OCI-LY1 (cell line): ENCODE measurements at regions not wholly inside any gene's neighbourhood (a gene's known extent, or its start where the extent isn't known, plus 50 kb on each side); places are given as distances from the start of the nearest gene placed in this dataset.
"Not testable (repeated sequence)": the region's sequence is repeated elsewhere in the genome, so short reads cannot be mapped to it uniquely, and the experiment has no call there.

Experiments used
- H2AFZ ChIP-seq: fragments of 200-600 bp; sonication (generic), shearing (Covaris generic); 2 replicates; pipeline ENCODE4 v1.6.0; 2014; ENCODE audit warnings: antibody characterized with exemption, mild to moderate bottlenecking, low read length
- H3F3A ChIP-seq: fragments of 200-600 bp; sonication (generic), shearing (Covaris generic); 2 replicates; pipeline ENCODE4 v1.6.0; 2014; ENCODE audit warnings: mild to moderate bottlenecking, antibody characterized with exemption, low read length, moderate library complexity; ENCODE audit not compliant: insufficient read depth
- H3K27ac ChIP-seq: fragments of 200-600 bp; sonication (generic); 2 replicates; pipeline ENCODE4 v1.5.1; 2014; ENCODE audit warnings: low read length, mixed run types, mild to moderate bottlenecking, low read depth; ENCODE audit not compliant: poor library complexity, severe bottlenecking
- H3K27me3 ChIP-seq: fragments of 200-600 bp; sonication (generic); 2 replicates; pipeline ENCODE4 v1.6.0; 2014; ENCODE audit warnings: antibody characterized with exemption, mild to moderate bottlenecking, low read length, moderate library complexity; ENCODE audit not compliant: insufficient read depth
- H3K36me3 ChIP-seq: fragments of 200-600 bp; sonication (generic); 2 replicates; pipeline ENCODE4 v1.6.1; 2014; ENCODE audit warnings: mild to moderate bottlenecking, antibody characterized with exemption, low read length, moderate library complexity, mixed read lengths; ENCODE audit not compliant: insufficient read depth
- H3K4me1 ChIP-seq: fragments of 200-600 bp; sonication (generic); 2 replicates; pipeline ENCODE4 v1.5.1; 2014; ENCODE audit warnings: mild to moderate bottlenecking, low read length, moderate library complexity; ENCODE audit not compliant: insufficient read depth, severe bottlenecking
- H3K4me2 ChIP-seq: fragments of 200-600 bp; sonication (generic), shearing (Covaris generic); 2 replicates; pipeline ENCODE4 v1.6.1; 2014; ENCODE audit warnings: low read length
- H3K4me3 ChIP-seq: fragments of 200-600 bp; sonication (generic); 2 replicates; pipeline ENCODE4 v1.5.1; 2014; ENCODE audit warnings: low read length, low read depth, mild to moderate bottlenecking, mixed read lengths; ENCODE audit not compliant: poor library complexity, severe bottlenecking
- H3K79me2 ChIP-seq: fragments of 200-600 bp; shearing (Covaris generic); 2 replicates; pipeline ENCODE4 v1.6.1; 2016; ENCODE audit warnings: mixed run types, low read length, mixed read lengths; ENCODE audit not compliant: insufficient read depth
- H3K9ac ChIP-seq: fragments of 200-600 bp; sonication (generic), shearing (Covaris generic); 2 replicates; pipeline ENCODE4 v1.6.1; 2014; ENCODE audit warnings: mild to moderate bottlenecking, low read length, mixed read lengths
- H3K9me2 ChIP-seq: fragments of 200-600 bp; sonication (generic), shearing (Covaris generic); 2 replicates; pipeline ENCODE4 v1.6.1; 2014; ENCODE audit warnings: low read depth, mild to moderate bottlenecking, low read length, mixed read lengths
- H3K9me3 ChIP-seq: fragments of 200-600 bp; shearing (Covaris generic); 2 replicates; pipeline ENCODE4 v1.6.1; 2014; ENCODE audit warnings: low read length, mixed read lengths
- H4K20me1 ChIP-seq: fragments of 200-600 bp; sonication (generic), shearing (Covaris generic); 2 replicates; pipeline ENCODE4 v1.6.0; 2016; ENCODE audit warnings: mild to moderate bottlenecking, low read length; ENCODE audit not compliant: insufficient read depth
- EZH2 ChIP-seq: fragments of 200-600 bp; sonication (generic), shearing (Covaris generic); IDR thresholded peaks from 2 replicates; pipeline ENCODE4 v1.8.0; 2017; ENCODE audit warnings: borderline replicate concordance, mixed run types, mild to moderate bottlenecking, antibody characterized with exemption, low read length, moderate library complexity, mixed read lengths
- TF ChIP-seq, protein P1 (sequence below): fragments of 200-600 bp; sonication (generic), shearing (Covaris generic); IDR thresholded peaks from 2 replicates; pipeline ENCODE4 v1.5.1; 2017; ENCODE audit warnings: mild to moderate bottlenecking, antibody characterized with exemption, low read length, moderate library complexity, mixed read lengths

DNA sequence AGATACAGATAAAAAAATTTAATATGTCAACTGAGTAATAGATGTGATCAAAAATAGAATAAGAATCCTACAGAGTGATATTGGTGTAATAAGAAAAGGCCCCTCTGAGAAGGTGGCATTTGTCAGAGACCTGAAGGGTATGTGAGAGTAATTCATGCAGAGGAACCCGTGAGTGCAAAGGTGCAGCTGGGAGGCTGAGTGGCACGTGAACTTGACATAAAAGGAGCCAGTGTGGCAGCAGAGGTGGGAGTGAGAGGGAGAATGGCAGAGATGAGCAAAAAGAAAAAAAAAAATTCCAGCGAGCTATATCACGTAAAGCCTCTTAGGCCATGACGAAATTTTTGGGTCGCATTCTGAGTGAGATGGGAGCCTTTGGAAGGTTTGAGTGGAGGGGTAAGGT lies 588.9 kb downstream of the KCTD12 start:
- no peaks in the 10 kb centered on the region for H3K9me2 ChIP-seq
- H4K20me1 ChIP-seq: no peaks in the 10 kb centered on the region
- no peak for TF ChIP-seq EZH2
- TF ChIP-seq, protein P1, sequence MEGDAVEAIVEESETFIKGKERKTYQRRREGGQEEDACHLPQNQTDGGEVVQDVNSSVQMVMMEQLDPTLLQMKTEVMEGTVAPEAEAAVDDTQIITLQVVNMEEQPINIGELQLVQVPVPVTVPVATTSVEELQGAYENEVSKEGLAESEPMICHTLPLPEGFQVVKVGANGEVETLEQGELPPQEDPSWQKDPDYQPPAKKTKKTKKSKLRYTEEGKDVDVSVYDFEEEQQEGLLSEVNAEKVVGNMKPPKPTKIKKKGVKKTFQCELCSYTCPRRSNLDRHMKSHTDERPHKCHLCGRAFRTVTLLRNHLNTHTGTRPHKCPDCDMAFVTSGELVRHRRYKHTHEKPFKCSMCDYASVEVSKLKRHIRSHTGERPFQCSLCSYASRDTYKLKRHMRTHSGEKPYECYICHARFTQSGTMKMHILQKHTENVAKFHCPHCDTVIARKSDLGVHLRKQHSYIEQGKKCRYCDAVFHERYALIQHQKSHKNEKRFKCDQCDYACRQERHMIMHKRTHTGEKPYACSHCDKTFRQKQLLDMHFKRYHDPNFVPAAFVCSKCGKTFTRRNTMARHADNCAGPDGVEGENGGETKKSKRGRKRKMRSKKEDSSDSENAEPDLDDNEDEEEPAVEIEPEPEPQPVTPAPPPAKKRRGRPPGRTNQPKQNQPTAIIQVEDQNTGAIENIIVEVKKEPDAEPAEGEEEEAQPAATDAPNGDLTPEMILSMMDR: no peak
- no peaks in the 10 kb centered on the region for H3F3A ChIP-seq
- no peak overlapping the region for H3K4me3 ChIP-seq
- no peaks in the 10 kb centered on the region for H3K79me2 ChIP-seq
- no peaks in the 10 kb centered on the region for H3K27me3 ChIP-seq
- H3K9me3 ChIP-seq: 0 out of 2 replicates have a peak, but pooled peaks cover 4% of the 10 kb centered on the region
- H3K4me2 ChIP-seq: no peak overlapping the region
- no peaks in the 10 kb centered on the region for H3K36me3 ChIP-seq
- no peak overlapping the region for H3K9ac ChIP-seq
- no peak overlapping the region for H2AFZ ChIP-seq
- no peak overlapping the region for H3K27ac ChIP-seq
- H3K4me1 ChIP-seq: no peaks in the 10 kb centered on the region

DNA sequence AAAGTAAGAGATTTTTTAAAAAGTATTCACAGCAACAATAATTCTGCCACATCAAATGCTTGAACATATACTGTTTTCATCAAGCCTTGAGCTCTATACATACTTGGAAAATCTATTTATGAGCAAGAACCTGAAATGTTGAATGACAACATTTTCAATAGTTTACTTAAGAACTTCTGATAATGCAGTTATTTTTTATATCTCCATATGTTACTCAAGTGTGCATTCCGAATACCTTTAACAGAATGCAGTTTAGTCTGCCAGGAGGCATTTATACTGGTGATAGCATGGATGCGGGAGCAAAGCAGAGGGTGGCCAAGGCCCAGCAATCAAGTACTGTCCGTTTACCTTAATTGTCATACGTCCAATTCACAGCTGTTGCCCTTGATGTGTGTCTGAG lies 589.5 kb downstream of the KCTD12 start:
- Histone ChIP-seq H3K9me3 (0 out of 2 replicates have a peak, but pooled peaks cover 4% of the 10 kb centered on the region), H3K9ac (no peak overlapping the region), H3K4me1 (no peaks in the 10 kb centered on the region), H4K20me1 (no peaks in the 10 kb centered on the region), H3K36me3 (no peaks in the 10 kb centered on the region), H3K4me3 (no peak overlapping the region), H3F3A (no peaks in the 10 kb centered on the region), H3K79me2 (no peaks in the 10 kb centered on the region), H2AFZ (no peak overlapping the region), H3K27ac (no peak overlapping the region), H3K9me2 (no peaks in the 10 kb centered on the region), H3K27me3 (no peaks in the 10 kb centered on the region), H3K4me2 (no peak overlapping the region)
- no peak for TF ChIP-seq EZH2
- TF ChIP-seq, protein P1: no peak

DNA sequence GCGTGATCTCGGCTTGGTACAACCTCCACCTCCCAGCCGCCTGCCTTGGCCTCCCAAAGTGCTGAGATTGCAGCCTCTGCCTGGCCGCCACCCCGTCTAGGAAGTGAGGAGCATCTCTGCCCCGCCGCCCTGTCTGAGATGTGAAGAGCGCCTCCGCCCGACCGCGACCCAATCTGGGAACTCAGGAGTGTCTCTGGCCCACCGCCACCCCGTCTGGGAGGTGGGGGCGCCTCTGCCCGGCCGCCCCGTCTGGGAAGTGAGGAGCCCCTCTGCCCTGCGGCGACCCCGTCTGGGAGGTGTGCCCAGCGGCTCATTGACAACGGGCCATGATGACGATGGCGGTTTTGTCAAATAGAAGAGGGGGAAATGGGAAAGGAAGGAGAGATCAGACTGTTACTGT lies 591.2 kb downstream of the KCTD12 start:
- H3K4me2 ChIP-seq, H4K20me1 ChIP-seq, H3K9me3 ChIP-seq, H3K36me3 ChIP-seq, H3K27ac ChIP-seq, H2AFZ ChIP-seq, H3K9ac ChIP-seq, H3K79me2 ChIP-seq, H3K27me3 ChIP-seq, H3K9me2 ChIP-seq, H3F3A ChIP-seq, H3K4me3 ChIP-seq, H3K4me1 ChIP-seq: not testable (repeated sequence)

DNA sequence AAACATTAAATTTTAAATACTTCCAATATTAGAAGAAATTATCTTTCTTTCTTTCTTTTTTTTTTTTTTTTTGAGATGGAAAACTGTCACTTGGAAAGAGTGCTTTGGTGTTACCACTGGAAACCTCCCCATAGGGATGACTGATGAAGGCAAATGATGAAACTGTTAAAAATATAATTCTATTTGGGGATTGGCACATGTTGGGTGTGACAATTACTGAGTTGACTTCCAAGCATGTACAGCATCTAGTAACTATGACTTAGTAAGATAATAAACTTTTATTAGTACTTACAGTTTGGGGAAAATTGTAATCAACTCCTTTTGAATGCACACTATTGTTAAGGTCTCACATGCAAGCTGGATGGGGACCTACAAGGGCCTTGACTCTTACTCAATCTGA lies 592.5 kb downstream of the KCTD12 start:
- no peaks in the 10 kb centered on the region for H3K27me3 ChIP-seq
- no peak overlapping the region for H3K9ac ChIP-seq
- no peaks in the 10 kb centered on the region for H3K36me3 ChIP-seq
- no peaks in the 10 kb centered on the region for H3K79me2 ChIP-seq
- TF ChIP-seq EZH2: no peak
- TF ChIP-seq, protein P1: no peak
- no peaks in the 10 kb centered on the region for H3K4me1 ChIP-seq
- H3K4me2 ChIP-seq: no peak overlapping the region
- no peak overlapping the region for H3K4me3 ChIP-seq
- no peaks in the 10 kb centered on the region for H4K20me1 ChIP-seq
- H3K9me3 ChIP-seq: 0 out of 2 replicates have a peak, but pooled peaks cover 4% of the 10 kb centered on the region
- H3K27ac ChIP-seq: no peak overlapping the region
- H3F3A ChIP-seq: no peaks in the 10 kb centered on the region
- no peak overlapping the region for H2AFZ ChIP-seq
- no peaks in the 10 kb centered on the region for H3K9me2 ChIP-seq
